GM21723 (cell line): ENCODE measurements at regions not wholly inside any gene's neighbourhood (a gene's known extent, or its start where the extent isn't known, plus 50 kb on each side); places are given as distances from the start of the nearest gene placed in this dataset.
"Not testable (repeated sequence)": the region's sequence is repeated elsewhere in the genome, so short reads cannot be mapped to it uniquely, and the experiment has no call there.

Experiments used
- ATAC-seq: cut with Tn5 transposase; IDR thresholded peaks from one replicate; pipeline ENCODE4 v1.9.1; 2021; ENCODE audit warnings: mild to moderate bottlenecking, moderate library complexity; ENCODE audit not compliant: unreplicated experiment

- ATAC-seq: no peak
Observed at GRCh38 chr5:92951746-92952145, 629.3 kb downstream of the NR2F1-AS1 start.

DNA sequence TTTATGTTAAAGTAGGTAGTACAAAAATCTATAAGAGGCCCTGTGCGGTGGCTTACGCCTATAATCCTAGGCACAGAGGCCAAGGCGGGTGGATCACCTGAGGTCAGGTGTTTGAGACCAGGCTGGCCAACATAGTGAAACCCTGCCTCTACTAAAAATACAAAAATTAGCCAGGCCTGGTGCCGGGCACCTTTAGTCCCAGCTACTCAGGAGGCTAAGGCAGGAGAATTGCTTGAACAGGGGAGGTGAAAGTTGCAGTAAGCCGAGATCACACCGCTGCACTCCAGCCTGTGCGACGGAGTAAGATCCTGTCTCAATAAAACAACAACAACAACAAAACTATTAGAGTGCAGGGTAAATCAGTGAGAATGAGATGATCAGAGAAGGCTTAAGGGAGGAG is 634.5 kb downstream of the NR2F1-AS1 start:
- no peak for ATAC-seq

DNA sequence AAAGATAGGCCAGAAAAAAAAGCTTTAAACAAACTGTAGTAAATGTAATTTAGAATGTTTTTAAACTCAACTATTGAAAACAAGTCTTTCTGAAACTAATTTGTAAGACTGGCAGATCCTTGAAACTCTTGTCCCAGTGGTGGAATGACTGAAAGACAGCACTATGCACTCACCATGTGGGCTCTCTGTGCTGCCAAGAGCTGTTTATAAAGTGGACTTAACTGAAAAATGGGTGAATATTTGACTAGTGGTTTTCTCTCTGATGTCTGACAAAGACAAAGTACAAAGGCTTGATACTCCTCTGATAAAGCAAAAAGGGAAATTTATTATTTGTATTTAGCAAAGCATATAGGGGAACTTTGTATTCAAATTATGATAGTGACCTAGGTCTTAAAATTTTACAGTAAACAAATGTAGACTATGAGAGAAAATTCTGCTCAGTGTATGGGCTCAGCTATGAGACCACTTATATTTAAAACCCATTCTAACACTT is 635.4 kb downstream of the NR2F1-AS1 start:
- ATAC-seq: no peak

- no peak for ATAC-seq
Observed at GRCh38 chr5:92944903-92945604, 636.0 kb downstream of the NR2F1-AS1 start.

DNA sequence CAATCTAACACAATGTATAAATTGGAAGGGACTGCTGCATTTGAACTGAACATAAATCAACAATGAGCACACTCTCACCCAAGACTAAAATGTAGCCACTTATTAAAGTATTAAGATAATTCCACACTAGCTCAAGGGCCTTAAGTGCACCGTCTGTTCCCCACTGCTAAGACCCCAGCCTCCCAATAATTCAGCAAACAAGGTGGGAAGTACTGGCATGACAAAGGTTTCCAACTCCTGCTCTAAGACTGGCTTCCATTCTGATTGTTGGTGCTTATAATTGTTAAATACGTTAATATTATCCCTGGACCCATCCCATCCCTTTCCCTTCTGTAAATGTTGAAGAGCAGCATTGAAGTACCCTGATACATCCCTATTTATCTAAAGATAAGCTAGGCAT is 636.7 kb downstream of the NR2F1-AS1 start:
- ATAC-seq: no peak

- ATAC-seq: no peak
Observed at GRCh38 chr5:92942762-92943161, 638.3 kb downstream of the NR2F1-AS1 start.

DNA sequence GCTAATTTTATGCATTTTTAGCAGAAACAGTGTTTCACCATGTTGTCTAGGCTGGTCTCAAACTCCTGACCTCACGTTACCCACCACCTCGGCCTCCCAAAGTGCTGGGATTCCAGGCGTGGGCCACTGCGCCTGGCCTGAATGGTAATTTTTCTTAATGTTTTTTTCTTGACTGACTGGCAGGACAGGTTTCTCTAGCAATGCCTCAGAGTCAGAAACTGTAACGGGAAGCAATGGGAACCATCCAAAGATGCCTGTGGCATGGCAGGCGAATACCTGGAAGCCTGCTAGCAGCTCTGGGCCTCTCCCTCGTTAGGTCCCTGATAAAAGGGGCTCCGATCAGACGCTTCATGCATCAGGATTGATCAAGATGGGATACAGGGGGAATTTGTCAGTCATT is 639.2 kb downstream of the NR2F1-AS1 start:
- ATAC-seq: no peak

DNA sequence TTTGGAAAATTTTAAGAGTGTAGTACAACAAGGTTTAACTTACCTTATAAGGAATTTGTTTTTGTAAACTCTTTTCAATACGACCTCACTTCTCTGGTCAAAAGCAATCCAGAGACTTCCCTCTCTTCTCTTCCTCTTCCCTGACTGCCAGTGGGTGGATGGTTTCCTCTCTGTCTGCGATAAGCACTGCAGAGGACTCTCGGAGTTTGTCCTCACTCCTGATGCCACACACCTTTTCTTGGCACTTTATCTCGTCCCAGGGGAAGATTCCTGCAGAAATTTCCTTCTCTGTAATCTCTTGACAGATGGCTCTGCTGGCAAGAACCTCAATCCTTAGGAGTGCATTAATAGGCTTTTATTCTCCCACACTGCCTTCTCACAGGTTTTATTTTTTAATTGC is 641.6 kb downstream of the NR2F1-AS1 start:
- no peak for ATAC-seq

DNA sequence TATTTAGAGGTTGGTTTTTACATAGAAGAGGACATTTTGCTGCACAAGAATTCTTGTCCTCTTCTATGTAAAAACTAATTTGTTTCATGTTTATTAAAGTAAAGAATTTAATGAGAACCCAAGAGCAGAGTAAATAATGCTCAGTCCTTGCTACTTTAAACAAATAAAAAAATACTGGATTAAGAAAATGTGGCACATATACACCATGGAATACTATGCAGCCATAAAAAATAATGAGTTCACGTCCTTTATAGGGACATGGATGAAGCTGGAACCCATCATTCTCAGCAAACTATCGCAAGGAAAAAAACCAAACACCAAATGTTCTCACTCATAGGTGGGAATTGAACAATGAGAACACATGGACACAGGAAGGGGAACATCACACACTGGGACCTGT is 643.6 kb downstream of the NR2F1-AS1 start:
- not testable (repeated sequence) for ATAC-seq

DNA sequence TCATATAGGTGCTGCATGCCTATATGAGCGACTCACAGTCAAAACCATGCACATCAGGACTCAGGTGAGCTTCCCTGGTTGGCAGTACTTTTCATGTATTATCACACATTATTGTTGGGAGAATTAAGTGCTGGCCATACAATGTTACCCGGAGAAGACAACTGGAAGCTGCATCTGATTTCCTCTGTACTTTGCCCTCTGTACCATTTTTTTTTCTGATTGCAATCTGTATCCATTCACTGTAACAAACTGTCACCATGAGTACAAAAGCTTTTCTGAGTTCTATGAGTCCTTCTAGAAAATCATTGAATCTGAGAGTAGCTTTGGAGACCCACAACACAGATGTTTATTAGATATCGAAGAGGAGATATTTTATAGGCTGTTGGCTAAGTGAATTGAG is 651.0 kb downstream of the NR2F1-AS1 start:
- no peak for ATAC-seq

DNA sequence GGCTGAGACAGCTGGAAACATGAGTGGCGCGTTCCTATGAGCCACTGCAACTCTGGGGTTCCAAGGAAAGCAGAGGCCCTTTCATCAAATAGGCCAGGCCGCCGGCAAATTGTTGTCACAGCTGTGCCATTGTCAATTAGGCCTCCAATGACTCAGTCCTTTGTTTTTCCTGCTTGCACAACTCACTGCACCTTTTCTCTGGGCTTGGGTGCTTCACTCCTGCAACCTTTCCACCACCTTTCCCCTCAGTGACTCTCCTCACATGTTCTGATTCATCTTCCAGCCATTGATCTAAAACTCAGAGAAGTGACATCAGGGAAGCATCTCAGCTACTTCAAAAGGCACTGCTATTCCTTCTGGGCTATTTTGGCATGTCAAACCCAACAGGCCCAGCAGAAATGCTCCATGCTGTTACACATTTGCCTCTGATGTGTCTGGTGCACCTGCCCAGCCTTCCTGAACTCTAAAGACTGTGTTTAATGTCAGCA is 653.7 kb downstream of the NR2F1-AS1 start:
- ATAC-seq: no peak

DNA sequence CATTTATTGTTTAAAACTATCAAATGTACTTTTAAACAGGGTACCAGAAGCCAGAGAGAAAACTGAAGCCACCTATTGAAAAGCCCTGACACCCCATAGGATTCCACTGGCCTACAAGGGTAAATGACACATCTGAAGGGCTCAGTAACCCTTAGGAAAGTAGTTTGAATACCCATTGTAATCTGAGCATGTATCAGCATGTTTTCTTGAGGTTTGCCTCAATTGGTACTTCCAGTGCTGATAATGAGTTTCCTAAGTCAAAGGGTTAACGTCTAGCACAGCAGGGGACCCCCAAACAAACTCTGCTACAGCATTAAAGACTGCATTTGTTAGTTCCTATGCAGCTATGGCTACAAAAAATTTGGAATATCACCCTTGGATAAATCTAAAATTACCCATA is 657.1 kb downstream of the NR2F1-AS1 start:
- no peak for ATAC-seq

DNA sequence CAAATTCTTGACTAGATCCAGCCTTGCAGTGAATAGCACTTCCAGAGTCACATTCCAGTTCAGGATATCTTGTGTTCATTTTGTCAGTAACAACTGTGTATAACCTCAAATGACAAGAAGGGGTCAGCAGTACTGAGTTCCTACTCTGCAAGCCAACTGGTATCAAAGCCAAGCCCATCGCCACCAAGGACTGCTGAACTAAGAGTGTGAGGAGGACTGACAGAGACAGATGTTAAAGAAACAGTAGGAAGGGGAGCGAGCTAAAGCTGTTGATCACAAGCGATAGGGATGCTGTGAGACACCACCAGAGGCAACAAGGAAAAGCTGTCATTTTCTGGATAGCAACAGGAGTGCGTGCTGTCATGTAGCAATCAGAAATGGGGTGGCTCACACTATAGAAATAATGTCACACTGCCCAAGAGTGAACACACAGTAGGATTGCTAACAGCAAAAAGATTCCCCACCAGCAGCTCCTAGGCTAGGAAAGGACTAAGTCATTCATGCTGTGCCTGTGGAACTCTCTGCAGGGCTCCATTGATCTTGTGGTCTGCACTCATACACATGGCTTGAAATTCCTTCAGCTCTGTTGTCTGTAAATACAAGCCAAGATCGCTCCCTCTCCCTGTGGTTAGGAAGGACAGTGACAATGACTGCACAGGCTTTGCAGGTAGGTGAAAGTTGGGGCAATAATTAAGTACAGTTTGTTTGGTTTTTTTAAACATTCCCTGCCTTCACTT is 658.6 kb downstream of the NR2F1-AS1 start:
- ATAC-seq: no peak

DNA sequence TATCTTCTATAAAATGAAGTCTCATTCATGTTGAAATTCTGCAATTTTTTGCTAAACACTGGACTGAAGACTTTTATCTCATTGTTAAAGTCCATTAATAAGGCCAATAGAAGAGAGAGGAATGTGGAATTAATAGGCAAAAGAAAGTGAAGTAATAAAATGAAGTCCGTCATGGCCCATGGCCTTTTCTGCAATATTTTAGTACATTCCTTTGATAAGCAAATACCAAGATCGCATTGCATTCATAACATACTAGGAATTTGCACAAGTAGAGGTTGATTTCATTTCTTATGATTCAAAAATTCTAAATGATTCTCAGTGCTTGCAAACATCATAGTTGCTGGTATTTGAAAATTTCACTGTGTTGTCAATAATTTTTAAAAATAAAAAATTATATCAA is 664.0 kb downstream of the NR2F1-AS1 start:
- ATAC-seq: no peak

- ATAC-seq: no peak
Observed at GRCh38 chr5:92916036-92916435, 665.0 kb downstream of the NR2F1-AS1 start.

DNA sequence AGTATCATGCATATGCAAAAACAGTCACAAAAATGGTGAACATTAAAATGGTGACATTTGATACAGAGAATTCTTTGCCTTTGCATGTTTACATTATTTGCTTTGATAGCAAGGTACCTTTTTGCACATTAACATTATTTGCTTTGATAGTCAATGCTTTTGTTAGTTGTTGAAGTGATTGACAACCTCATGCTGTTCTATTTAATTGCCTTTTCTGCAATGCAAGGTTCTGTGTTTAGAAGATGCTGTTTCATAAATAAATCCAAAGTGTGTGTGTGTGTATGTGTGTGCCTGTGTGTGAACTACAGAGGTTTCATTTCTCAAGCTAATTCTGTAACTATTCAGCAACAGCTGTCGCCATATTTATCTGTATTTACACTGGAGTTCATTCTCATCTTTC is 668.7 kb downstream of the NR2F1-AS1 start:
- no peak for ATAC-seq

DNA sequence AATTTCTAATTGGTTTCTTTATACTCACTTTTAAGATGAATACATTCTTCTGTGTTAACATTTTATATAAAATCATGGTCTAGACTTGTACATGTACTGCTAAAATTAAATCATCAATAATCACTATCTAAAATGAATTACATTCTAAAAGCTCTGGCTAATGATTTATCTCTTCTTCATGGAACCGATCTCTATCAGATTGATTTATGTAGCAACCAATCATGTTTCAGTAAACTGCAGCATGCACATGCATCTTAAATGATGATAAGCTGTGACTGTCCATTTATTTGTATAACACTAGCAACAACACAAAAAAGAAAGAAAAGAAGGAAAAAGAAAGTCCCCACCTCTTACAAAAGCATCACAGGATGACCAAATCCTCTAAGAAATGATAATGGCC is 669.2 kb downstream of the NR2F1-AS1 start:
- no peak for ATAC-seq

DNA sequence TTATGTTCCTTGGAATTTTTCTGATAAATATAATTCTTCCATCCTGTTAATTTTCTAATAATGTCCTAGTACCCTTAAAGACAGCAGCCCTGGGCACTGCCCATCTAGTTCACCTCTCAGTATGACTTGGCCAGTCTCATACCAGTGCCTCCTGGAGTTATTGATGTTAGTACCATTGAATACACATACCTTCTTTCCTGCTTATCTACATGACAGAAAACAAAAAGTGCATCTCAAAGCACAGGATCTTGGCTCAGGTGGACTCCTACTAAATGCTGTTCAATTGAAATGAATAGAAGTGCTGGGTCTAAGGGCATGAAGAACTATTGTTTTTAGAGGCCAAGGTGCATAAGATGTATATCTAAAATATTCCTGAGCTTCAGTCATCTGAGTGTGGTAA is 669.7 kb downstream of the NR2F1-AS1 start:
- no peak for ATAC-seq

- no peak for ATAC-seq
Observed at GRCh38 chr5:92909602-92909962, 671.4 kb downstream of the NR2F1-AS1 start.

DNA sequence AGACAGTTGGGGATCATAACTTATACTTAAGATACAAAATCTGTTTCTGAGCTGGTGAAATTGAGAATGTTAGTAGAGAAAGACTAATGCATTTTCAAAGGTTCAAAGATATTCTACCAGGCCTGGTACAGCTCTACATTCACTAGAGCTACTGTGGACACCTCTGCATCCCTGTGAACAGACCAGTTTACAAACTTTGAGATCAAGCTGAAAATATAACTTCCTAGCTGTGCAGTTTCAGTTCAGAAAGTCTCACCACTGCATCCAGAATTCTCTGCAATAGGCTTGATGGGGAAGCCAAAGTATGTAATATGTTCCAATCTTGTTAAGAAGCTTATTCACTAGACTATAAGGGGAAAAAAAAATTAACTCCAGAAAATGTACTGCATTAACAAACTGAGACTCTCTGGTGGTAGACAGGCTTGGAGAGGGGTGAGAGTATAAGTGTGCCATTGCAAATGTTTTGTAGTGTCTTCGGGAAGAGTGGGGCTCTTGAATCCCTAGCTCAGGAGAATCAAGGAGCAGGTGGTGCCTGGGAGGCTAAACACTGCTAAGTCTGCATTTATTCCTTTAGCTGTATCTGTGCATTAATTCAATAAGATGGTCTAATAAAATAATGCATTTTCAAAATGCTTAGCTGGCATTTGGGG is 671.9 kb downstream of the NR2F1-AS1 start:
- ATAC-seq: no peak

DNA sequence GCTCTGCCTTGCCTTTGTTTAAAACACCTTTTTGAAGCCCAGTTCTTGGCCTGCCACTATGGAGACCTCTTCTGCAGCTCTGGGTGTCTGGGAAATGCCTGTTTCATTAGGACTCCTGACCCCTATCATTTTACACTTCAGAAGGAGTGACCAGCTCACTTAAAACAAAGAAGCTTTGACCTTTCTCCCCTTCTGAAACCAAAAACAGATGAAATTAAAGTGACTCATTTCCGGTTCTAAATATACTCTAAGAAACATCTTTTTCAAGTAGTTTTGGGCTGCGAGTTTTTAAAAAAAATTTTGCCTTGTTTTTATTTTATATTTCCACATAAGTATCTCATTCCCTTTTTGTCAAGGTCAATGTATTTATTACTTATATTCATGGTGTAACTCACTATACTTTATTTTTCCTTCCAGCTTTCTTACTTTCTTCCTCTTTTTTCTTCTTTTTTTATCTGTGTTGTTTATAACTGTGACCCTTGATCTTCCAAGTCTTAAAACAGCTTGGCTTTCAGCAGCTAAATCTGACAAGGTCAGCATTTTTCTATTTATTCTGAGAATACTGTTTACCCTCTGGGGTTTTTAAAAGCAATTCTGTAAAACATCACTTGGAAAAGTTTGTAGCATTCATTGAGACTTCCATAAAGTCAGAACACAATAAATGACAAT is 672.9 kb downstream of the NR2F1-AS1 start:
- peak; percentile 77 for ATAC-seq
